Endothelial cell (in vitro differentiated cells): ENCODE measurements at regions not wholly inside any gene's neighbourhood (a gene's known extent, or its start where the extent isn't known, plus 50 kb on each side); places are given as distances from the start of the nearest gene placed in this dataset.

Experiments
- DNase-seq: peaks from one replicate; pipeline ENCODE4 v3.0.0; 2021; ENCODE audit warnings: low spot score
- H3K27ac Mint-ChIP-seq: one replicate; pipeline ENCODE4 v1.8.0; 2021; ENCODE audit warnings: mixed read lengths, inconsistent platforms; ENCODE audit not compliant: unreplicated experiment
- H3K27me3 Mint-ChIP-seq: one replicate; pipeline ENCODE4 v1.8.0; 2021; ENCODE audit warnings: mild to moderate bottlenecking, moderate library complexity, mixed read lengths, inconsistent platforms; ENCODE audit not compliant: unreplicated experiment
- H3K36me3 Mint-ChIP-seq: one replicate; pipeline ENCODE4 v1.8.0; 2021; ENCODE audit warnings: mild to moderate bottlenecking, low read depth, mixed read lengths, inconsistent platforms; ENCODE audit not compliant: unreplicated experiment
- H3K4me1 Mint-ChIP-seq: one replicate; pipeline ENCODE4 v1.8.0; 2021; ENCODE audit warnings: mild to moderate bottlenecking, mixed read lengths, inconsistent platforms; ENCODE audit not compliant: unreplicated experiment
- H3K4me3 Mint-ChIP-seq: one replicate; pipeline ENCODE4 v1.8.0; 2021; ENCODE audit warnings: mild to moderate bottlenecking, mixed read lengths, inconsistent platforms; ENCODE audit not compliant: unreplicated experiment
- H3K9me3 Mint-ChIP-seq: one replicate; pipeline ENCODE4 v1.8.0; 2021; ENCODE audit warnings: mixed read lengths, inconsistent platforms; ENCODE audit not compliant: unreplicated experiment
- CTCF ChIP-seq: fragments of 200-600 bp; sonication (generic); IDR thresholded peaks from one replicate; pipeline ENCODE4 v1.5.0; 2021; ENCODE audit warnings: antibody characterized with exemption; ENCODE audit not compliant: unreplicated experiment

DNA sequence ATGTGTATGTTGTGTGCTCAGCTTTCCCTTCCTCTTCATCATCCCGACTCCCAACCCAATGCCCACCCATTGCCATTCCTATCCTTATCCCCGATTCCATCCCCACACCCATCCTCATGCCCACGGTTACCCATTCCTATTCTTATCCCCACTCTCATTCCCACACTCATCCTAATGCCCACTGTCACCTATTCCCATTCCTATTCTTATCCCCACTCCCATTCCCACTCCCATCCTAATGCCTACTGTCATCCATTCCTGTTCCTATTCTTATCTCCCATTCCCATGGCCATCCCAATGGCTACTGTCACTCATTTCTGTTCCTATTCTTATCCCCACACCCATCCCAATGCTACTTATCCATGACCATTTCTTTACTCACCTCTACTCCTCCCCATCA lies 254.1 kb downstream of the DHX35 start:
- no peaks in the 10 kb centered on the region for H3K36me3 Mint-ChIP-seq
- no peak for DNase-seq
- no peak for TF ChIP-seq CTCF
- no peaks in the 10 kb centered on the region for H3K4me1 Mint-ChIP-seq
- H3K27ac Mint-ChIP-seq = no peak overlapping the region
- peaks cover 2% of the 10 kb centered on the region for H3K27me3 Mint-ChIP-seq
- H3K9me3 Mint-ChIP-seq = no peaks in the 10 kb centered on the region
- H3K4me3 Mint-ChIP-seq = no peak overlapping the region

GRCh38 chr20:39214828-39215227 lies 252.7 kb downstream of the DHX35 start:
- TF ChIP-seq CTCF = no peak
- DNase-seq = no peak
- Mint-ChIP-seq H3K4me1 (no peaks in the 10 kb centered on the region), H3K36me3 (no peaks in the 10 kb centered on the region), H3K27ac (no peak overlapping the region), H3K9me3 (no peaks in the 10 kb centered on the region), H3K27me3 (peaks cover 2% of the 10 kb centered on the region), H3K4me3 (no peak overlapping the region)

- TF ChIP-seq CTCF = no peak
- H3K27ac Mint-ChIP-seq = no peak overlapping the region
- H3K9me3 Mint-ChIP-seq = no peaks in the 10 kb centered on the region
- H3K4me3 Mint-ChIP-seq = no peak overlapping the region
- peaks cover 2% of the 10 kb centered on the region for H3K27me3 Mint-ChIP-seq
- H3K36me3 Mint-ChIP-seq = no peaks in the 10 kb centered on the region
- no peaks in the 10 kb centered on the region for H3K4me1 Mint-ChIP-seq
- no peak for DNase-seq
Measured at GRCh38 chr20:39213476-39214145, 251.5 kb downstream of the DHX35 start.

GRCh38 chr20:39211060-39211748 lies 249.1 kb downstream of the DHX35 start:
- Mint-ChIP-seq H3K27ac (no peak overlapping the region), H3K4me3 (no peak overlapping the region), H3K9me3 (no peaks in the 10 kb centered on the region), H3K36me3 (no peaks in the 10 kb centered on the region), H3K4me1 (no peaks in the 10 kb centered on the region), H3K27me3 (peaks cover 2% of the 10 kb centered on the region)
- no peak for DNase-seq
- TF ChIP-seq CTCF = no peak

DNA sequence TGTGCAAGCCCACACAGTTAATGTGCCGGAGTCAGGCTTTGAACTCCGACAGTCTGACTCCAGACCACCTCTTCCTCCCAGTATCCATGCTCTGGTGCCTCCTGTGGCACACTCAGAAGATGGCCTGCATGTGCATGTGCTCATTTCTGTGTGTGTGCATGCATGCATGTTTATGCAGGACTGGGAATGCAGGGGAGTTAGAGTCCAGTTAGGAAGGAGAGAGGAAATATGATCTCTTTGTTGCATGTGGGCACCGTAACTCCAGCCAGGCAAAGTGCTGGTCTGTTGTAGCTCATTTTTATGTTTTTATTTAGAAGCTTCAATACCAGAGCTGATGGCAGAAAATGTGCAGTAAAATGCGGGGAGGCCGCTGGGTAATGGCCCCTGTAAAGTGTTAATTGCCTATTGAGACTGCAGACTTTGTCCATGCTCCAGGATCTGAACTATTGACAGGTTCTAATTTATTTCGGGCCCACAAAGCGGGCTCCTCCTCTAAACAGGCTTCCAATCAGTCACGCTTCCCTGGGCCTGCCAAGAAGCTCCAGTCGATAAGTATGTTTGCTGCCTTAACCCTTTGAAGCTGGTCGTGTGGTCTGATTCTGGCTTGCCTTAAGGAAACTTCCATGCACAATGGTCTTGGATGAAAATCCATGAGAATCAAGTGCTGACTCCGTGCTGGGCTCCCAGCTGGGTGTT lies 248.3 kb downstream of the DHX35 start:
- TF ChIP-seq CTCF = no peak
- no peaks in the 10 kb centered on the region for H3K9me3 Mint-ChIP-seq
- H3K27me3 Mint-ChIP-seq = peaks cover 2% of the 10 kb centered on the region
- no peak overlapping the region for H3K4me3 Mint-ChIP-seq
- H3K4me1 Mint-ChIP-seq = no peaks in the 10 kb centered on the region
- no peak for DNase-seq
- no peak overlapping the region for H3K27ac Mint-ChIP-seq
- H3K36me3 Mint-ChIP-seq = no peaks in the 10 kb centered on the region
